Parathyroid adenoma (tissue), 2 donors: ENCODE measurements at regions not wholly inside any gene's neighbourhood (a gene's known extent, or its start where the extent isn't known, plus 50 kb on each side); places are given as distances from the start of the nearest gene placed in this dataset.

Experiments
- H2AFZ ChIP-seq: fragments of 300-600 bp; sonication (generic); one replicate; pipeline ENCODE4 v1.7.0; 2017; ENCODE audit warnings: antibody characterized with exemption, mild to moderate bottlenecking
- H3K27ac ChIP-seq: fragments of 300-600 bp; sonication (generic); one replicate; pipeline ENCODE4 v1.7.0; 2017
- H3K27me3 ChIP-seq: fragments of 300-600 bp; sonication (generic); one replicate; pipeline ENCODE4 v1.7.0; 2017; ENCODE audit warnings: low read length; ENCODE audit not compliant: control insufficient read depth, insufficient read depth
- H3K36me3 ChIP-seq: fragments of 300-600 bp; sonication (generic); one replicate; pipeline ENCODE4 v1.7.0; 2017; ENCODE audit warnings: low read length; ENCODE audit not compliant: control insufficient read depth, insufficient read depth
- H3K4me1 ChIP-seq: fragments of 300-600 bp; sonication (generic); one replicate; pipeline ENCODE4 v1.7.0; 2017; ENCODE audit warnings: control low read depth
- H3K4me2 ChIP-seq: fragments of 300-600 bp; sonication (generic); one replicate; pipeline ENCODE4 v1.7.0; 2017; ENCODE audit warnings: low read length
- H3K4me3 ChIP-seq: fragments of 300-600 bp; sonication (generic); one replicate; pipeline ENCODE4 v1.7.0; 2017; ENCODE audit warnings: low read depth, low read length
- H3K79me2 ChIP-seq: fragments of 300-600 bp; sonication (generic); one replicate; pipeline ENCODE4 v1.7.0; 2017; ENCODE audit warnings: control low read depth
- H3K9ac ChIP-seq: fragments of 300-600 bp; sonication (generic); one replicate; pipeline ENCODE4 v1.7.0; 2017; ENCODE audit warnings: mild to moderate bottlenecking
- H3K9me3 ChIP-seq: fragments of 300-600 bp; sonication (generic); one replicate; pipeline ENCODE4 v1.7.0; 2017; ENCODE audit warnings: low read length; ENCODE audit not compliant: control insufficient read depth
- TF ChIP-seq, protein P1 (sequence below): fragments of 300-600 bp; sonication (generic); IDR thresholded peaks from one replicate; pipeline ENCODE4 v1.7.0; 2017; ENCODE audit warnings: antibody characterized with exemption, mild to moderate bottlenecking
- donor health status: primary hyperparathyroidism.

DNA sequence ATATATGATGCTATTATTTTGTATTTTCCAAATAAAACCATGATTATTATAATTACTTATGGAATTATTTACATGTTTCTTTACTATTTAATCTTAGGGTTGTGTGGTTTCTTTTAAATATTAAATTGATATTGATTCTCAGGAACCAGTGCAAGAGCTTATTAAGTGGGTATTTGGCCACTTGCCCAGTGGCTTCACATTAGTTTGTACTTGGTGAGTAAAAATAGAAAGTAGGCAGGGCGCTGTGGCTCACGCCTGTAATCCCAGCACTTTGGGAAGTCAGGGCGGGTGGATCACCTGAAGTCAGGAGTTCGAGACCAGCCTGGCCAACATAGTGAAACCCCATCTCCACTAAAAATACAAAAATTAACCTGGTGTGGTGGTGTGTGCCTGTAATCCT, 497.1 kb downstream of the PTPRC start:
- no peaks in the 10 kb centered on the region for H3K4me1 ChIP-seq

DNA sequence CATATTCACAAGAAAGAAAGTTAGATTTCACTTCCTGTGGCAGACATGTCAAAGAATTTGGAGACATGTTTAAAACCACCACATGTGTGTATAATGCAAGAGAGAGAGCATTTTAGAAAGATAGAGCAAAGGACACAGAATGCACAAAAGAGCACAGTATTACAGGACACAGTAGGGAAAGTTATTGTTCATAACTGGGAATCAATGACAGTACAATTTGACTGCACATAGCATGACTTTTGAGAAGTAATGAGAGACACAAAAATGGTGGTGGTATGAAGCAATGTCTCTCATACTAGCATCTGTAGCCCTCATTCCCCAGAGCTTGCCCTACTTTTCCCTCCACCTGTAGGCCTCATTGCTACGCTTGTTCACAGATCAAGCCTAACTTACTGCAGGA, 499.2 kb downstream of the PTPRC start:
- Histone ChIP-seq H3K4me1 (no peaks in the 10 kb centered on the region), H3K79me2 (no peaks in the 10 kb centered on the region), H2AFZ (no peak overlapping the region), H3K4me3 (no peak overlapping the region), H3K9me3 (no peaks in the 10 kb centered on the region), H3K36me3 (no peaks in the 10 kb centered on the region), H3K27ac (no peak overlapping the region), H3K27me3 (no peaks in the 10 kb centered on the region), H3K4me2 (no peak overlapping the region), H3K9ac (no peak overlapping the region)
- TF ChIP-seq, protein P1, sequence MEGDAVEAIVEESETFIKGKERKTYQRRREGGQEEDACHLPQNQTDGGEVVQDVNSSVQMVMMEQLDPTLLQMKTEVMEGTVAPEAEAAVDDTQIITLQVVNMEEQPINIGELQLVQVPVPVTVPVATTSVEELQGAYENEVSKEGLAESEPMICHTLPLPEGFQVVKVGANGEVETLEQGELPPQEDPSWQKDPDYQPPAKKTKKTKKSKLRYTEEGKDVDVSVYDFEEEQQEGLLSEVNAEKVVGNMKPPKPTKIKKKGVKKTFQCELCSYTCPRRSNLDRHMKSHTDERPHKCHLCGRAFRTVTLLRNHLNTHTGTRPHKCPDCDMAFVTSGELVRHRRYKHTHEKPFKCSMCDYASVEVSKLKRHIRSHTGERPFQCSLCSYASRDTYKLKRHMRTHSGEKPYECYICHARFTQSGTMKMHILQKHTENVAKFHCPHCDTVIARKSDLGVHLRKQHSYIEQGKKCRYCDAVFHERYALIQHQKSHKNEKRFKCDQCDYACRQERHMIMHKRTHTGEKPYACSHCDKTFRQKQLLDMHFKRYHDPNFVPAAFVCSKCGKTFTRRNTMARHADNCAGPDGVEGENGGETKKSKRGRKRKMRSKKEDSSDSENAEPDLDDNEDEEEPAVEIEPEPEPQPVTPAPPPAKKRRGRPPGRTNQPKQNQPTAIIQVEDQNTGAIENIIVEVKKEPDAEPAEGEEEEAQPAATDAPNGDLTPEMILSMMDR, result no peak

More for the DNA sequence above, 497.1 kb downstream of the PTPRC start:
- H3K36me3 ChIP-seq, result no peaks in the 10 kb centered on the region
- H3K9ac ChIP-seq, result no peak overlapping the region
- H3K9me3 ChIP-seq, result no peaks in the 10 kb centered on the region
- H3K4me3 ChIP-seq, result no peak overlapping the region
- H3K27me3 ChIP-seq, result no peaks in the 10 kb centered on the region
- no peak overlapping the region for H2AFZ ChIP-seq
- H3K79me2 ChIP-seq, result no peaks in the 10 kb centered on the region
- no peak overlapping the region for H3K27ac ChIP-seq
- no peak overlapping the region for H3K4me2 ChIP-seq
- TF ChIP-seq, protein P1, result no peak

DNA sequence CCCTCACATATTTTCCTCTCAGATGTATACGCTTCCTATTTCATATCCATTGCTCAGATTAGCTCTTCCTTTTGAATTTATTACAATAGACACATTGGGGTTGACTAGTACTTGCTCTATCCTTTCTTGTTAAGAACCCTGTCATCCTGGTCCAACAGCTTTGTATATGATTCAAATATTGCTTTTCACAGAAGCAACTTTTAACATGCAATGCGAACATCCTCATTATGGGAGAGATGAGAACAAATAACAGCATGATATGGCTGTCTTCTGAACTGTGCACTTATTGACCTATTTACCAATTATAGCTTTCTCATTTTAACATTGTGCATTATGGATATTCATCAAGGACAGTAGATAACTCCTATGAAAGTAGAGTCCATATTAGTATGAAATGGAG, 510.8 kb downstream of the PTPRC start:
- Histone ChIP-seq H3K27me3 (no peaks in the 10 kb centered on the region), H3K27ac (no peak overlapping the region), H3K4me3 (no peak overlapping the region), H3K4me1 (no peaks in the 10 kb centered on the region), H3K79me2 (no peaks in the 10 kb centered on the region), H3K36me3 (no peaks in the 10 kb centered on the region), H2AFZ (no peak overlapping the region), H3K9ac (no peak overlapping the region), H3K4me2 (no peak overlapping the region), H3K9me3 (no peaks in the 10 kb centered on the region)
- TF ChIP-seq, protein P1, result no peak

DNA sequence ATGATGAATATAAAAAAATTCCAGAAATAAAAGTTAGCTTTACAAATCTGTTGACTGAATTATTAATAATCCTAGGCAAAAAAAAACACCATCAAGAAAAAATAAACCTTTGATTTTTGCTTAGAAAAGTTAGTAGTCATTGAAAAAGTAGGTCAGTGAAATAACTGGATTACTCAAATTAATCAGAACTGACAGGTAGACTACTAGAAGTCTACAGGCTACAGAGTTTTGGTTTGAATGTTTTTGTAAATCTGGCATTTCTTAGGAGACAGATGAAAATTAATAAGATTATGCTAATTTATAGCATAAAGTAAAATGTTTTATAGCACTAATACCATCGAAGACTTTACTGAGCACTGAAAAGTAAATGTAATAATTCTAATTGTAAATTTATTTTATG, 511.9 kb downstream of the PTPRC start:
- H3K79me2 ChIP-seq, result no peaks in the 10 kb centered on the region
- no peaks in the 10 kb centered on the region for H3K36me3 ChIP-seq
- H3K4me2 ChIP-seq, result no peak overlapping the region
- no peaks in the 10 kb centered on the region for H3K9me3 ChIP-seq
- no peak overlapping the region for H3K9ac ChIP-seq
- H2AFZ ChIP-seq, result no peak overlapping the region
- TF ChIP-seq, protein P1, result no peak
- H3K27ac ChIP-seq, result no peak overlapping the region
- no peaks in the 10 kb centered on the region for H3K27me3 ChIP-seq
- no peaks in the 10 kb centered on the region for H3K4me1 ChIP-seq
- H3K4me3 ChIP-seq, result no peak overlapping the region

DNA sequence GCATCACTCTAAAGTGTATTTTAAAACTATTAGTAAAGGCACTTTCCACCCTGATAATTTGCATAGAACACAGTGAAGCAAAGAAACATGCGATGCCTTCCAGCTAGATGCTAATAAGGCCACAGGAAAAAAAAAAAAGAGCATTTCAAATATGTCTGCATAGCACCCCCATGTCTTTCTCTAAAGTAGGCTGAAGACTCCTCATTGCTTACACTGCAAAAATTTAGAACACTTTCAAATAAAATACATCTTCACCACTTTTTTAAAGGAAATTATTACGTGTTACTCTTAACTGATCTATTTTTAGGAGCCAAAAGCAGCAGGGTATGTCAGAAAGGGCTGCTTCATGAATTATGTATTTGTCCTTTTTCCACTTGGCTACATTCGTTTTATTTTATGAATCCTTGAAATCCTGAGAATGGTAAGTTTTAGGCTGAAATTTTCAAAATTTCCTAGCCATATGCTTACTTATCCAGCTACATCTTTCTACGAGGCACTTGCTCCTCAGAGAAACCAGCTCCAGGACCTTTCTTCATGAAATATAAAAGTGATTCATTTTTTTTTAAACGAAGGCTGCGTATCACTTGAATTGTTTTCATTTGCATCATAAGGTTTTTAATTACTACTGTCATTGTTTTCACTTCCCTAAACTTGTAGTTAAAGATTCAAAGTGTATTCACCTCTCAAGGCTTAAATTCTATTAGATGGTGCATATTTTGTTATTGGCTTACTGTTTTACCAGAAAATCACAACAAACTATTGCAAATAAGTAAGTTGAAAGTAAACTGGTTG, 513.0 kb downstream of the PTPRC start:
- Histone ChIP-seq H3K9ac (no peak overlapping the region), H3K79me2 (no peaks in the 10 kb centered on the region), H3K9me3 (no peaks in the 10 kb centered on the region), H2AFZ (no peak overlapping the region), H3K27me3 (no peaks in the 10 kb centered on the region), H3K4me3 (no peak overlapping the region), H3K36me3 (no peaks in the 10 kb centered on the region), H3K4me1 (no peaks in the 10 kb centered on the region), H3K4me2 (no peak overlapping the region), H3K27ac (no peak overlapping the region)
- TF ChIP-seq, protein P1, result no peak
